ENCODE measurements at regions not wholly inside any gene's neighbourhood (a gene's known extent, or its start where the extent isn't known, plus 50 kb on each side); places are given as distances from the start of the nearest gene placed in this dataset.
"Not testable (repeated sequence)": the region's sequence is repeated elsewhere in the genome, so short reads cannot be mapped to it uniquely, and the experiment has no call there.

DNA sequence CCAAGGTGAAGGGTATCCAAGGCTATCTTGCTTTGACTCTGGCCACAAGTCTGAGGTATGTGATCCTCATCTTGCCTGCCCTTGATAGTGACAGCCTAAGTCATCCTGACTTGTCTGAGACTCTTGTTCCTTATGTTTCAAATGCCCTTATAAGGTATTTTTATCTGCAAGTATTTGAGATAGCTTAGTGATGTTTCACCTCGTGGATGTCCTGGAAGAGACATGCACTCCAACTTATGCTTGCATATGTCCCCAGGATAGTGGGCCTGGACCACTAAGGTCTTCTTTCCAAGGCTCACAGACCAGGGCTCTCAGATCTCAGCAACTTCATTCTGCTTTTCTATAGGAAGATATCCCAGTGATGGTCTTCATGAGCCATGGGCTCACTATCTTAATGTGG lies 120.5 kb upstream of the WDR1 start:
- H3K4me3 ChIP-seq (replicated peaks in 1 of 2; ENCODE audit: low read depth in 2 of 2, low read length in 2 of 2): no peak overlapping the region
- TF ChIP-seq, protein P1, sequence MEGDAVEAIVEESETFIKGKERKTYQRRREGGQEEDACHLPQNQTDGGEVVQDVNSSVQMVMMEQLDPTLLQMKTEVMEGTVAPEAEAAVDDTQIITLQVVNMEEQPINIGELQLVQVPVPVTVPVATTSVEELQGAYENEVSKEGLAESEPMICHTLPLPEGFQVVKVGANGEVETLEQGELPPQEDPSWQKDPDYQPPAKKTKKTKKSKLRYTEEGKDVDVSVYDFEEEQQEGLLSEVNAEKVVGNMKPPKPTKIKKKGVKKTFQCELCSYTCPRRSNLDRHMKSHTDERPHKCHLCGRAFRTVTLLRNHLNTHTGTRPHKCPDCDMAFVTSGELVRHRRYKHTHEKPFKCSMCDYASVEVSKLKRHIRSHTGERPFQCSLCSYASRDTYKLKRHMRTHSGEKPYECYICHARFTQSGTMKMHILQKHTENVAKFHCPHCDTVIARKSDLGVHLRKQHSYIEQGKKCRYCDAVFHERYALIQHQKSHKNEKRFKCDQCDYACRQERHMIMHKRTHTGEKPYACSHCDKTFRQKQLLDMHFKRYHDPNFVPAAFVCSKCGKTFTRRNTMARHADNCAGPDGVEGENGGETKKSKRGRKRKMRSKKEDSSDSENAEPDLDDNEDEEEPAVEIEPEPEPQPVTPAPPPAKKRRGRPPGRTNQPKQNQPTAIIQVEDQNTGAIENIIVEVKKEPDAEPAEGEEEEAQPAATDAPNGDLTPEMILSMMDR (IDR thresholded peaks at IDR 0.05; ENCODE audit: low read depth, low read length): no peak
- no peak for DNase-seq (ENCODE audit: low read depth in 2 of 2)

DNA sequence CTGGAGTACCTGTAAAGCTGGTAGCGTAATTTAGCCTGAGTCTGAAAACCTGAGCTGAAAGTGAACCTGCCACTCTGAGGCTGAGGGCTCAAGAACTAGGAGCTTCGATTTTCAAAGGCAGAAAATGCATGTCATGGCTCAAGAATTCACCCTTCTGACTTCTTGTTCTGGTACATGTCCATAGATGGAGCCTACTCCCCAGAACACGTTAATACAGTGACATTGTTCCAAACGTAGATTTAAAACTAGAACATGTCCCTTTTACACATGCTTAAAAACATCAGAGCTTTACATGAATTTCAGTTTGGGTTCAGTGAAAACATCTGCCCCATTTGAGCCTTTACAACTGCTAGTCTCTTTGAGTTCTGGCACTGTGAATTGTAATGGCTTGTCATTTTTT lies 115.5 kb upstream of the WDR1 start:
- TF ChIP-seq, protein P1 (IDR thresholded peaks at IDR 0.05; ENCODE audit: low read depth, low read length): no peak
- no peak overlapping the region for H3K4me3 ChIP-seq (replicated peaks in 1 of 2; ENCODE audit: low read depth in 2 of 2, low read length in 2 of 2)
- DNase-seq (ENCODE audit: low read depth in 2 of 2): no peak

DNA sequence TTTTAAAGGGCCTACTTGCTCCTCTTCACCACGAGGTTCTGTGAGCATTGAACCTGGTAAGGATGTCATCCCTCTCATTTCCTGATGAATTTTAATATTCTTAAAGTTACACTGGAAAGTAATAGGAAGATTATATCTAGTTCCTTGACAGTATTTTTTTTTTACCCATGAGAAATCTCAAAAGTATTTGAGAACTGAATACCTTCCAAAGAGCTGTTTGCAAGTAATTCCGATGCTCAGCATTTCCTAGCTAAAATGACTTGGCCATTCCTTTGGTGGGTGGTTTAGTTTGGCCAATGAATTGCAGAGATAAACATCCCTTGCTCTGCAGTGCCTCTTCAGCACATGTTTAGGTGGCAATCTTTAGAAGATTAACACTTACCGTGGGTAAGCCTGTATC lies 110.2 kb upstream of the WDR1 start:
- no peak overlapping the region for H3K4me3 ChIP-seq (replicated peaks in 1 of 2; ENCODE audit: low read depth in 2 of 2, low read length in 2 of 2)
- peak; percentile 36 to 59 for DNase-seq (ENCODE audit: low read depth in 2 of 2)
- TF ChIP-seq, protein P1 (IDR thresholded peaks at IDR 0.05; ENCODE audit: low read depth, low read length): no peak

DNA sequence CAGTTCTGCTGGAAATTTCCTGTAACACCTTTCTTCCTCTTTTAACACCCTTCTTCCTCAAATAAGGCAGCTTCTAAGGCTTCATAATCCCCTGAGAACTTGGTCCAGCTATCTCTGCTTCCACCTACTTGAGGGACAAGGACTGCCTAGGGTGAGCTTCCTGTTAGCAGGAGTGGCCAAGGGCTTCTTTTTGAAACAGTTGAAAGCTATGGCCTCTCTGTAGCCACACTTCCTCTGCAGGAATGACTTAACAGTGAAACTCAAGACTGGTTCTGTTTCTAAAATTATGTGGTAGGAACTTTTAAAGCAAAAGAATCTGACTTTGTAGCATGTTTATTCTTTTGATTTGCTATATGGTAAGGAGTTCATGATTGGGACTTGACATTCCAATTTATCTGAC lies 108.5 kb upstream of the WDR1 start:
- H3K4me3 ChIP-seq (replicated peaks in 1 of 2; ENCODE audit: low read depth in 2 of 2, low read length in 2 of 2): no peak overlapping the region
- no peak for DNase-seq (ENCODE audit: low read depth in 2 of 2)
- TF ChIP-seq, protein P1 (IDR thresholded peaks at IDR 0.05; ENCODE audit: low read depth, low read length): no peak

DNA sequence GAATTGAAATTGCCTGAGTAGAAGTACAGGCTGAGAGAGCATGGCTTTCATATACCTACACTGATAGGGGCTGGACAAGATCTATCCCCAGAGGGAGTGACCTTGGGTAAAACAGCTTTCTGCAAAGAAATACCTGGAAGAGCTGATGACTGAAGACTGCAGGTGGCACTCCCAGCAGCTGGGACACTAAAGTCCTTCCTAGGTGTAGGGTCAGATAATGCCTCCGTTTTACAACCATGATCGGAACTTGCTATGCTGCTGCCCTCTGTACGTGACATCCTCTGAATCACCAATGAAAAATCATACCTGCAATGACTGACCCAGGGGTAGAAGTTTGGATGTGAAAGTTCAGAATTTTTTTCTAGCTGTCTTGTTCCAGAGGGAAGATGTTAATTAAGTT lies 107.2 kb upstream of the WDR1 start:
- no peak overlapping the region for H3K4me3 ChIP-seq (replicated peaks in 1 of 2; ENCODE audit: low read depth in 2 of 2, low read length in 2 of 2)
- TF ChIP-seq, protein P1 (IDR thresholded peaks at IDR 0.05; ENCODE audit: low read depth, low read length): no peak

DNA sequence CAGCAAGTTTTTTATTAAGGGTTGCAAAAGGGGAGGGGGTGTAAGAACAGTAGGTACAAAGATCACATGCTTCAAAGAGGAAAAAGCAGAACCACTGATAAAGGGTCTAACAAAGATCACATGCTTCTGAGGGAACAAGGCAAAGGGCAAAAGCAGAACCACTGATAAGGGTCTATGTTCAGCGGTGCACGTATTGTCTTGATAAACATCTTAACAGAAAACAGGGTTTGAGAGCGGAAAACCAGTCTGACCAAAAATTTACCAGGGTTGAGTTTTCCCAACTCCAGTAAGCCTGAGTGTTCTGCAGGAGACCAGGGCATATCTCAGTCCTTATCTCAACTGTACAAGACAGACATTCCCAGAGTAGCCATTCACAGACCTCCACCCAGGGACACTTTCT lies 96.9 kb upstream of the WDR1 start:
- not testable (repeated sequence) for DNase-seq (ENCODE audit: low read depth in 2 of 2); H3K4me3 ChIP-seq (replicated peaks in 1 of 2; ENCODE audit: low read depth in 2 of 2, low read length in 2 of 2)

More for the DNA sequence above, 107.2 kb upstream of the WDR1 start:
- DNase-seq (ENCODE audit: low read depth in 2 of 2): no peak

DNA sequence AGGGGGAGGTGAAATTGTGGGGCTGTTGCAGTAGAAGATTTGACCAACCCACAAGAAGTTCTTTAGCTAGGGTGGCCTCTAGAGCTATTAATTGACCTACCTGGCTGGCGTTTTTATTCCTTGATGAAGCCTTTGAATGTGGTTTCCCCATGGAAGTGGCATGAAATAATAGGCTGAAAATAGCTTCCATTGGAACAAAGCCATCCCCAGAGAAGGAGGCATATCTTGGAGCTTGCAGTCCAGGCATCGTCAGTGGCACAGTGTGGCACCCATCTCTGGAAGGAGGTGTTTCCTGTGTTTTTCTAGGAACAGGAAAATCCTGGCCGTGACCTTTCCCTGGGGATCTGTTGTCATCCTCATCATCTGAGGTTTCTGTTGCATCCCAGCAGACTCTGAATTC lies 96.3 kb upstream of the WDR1 start:
- no peak overlapping the region for H3K4me3 ChIP-seq (replicated peaks in 1 of 2; ENCODE audit: low read depth in 2 of 2, low read length in 2 of 2)
- TF ChIP-seq, protein P1 (IDR thresholded peaks at IDR 0.05; ENCODE audit: low read depth, low read length): no peak
- no peak for DNase-seq (ENCODE audit: low read depth in 2 of 2)
